NCI-H1436 treated with DMSO at 0.1 percent for 48 hours (cell line): ENCODE measurements at regions not wholly inside any gene's neighbourhood (a gene's known extent, or its start where the extent isn't known, plus 50 kb on each side); places are given as distances from the start of the nearest gene placed in this dataset.

ENCODE experiments used
- DNase-seq: peaks from one replicate; lab custom pipeline; 2025; lab: John Stamatoyannopoulos, UW

- DNase-seq, result no peak
Observed at GRCh38 chr18:55779691-55780585, 191.9 kb upstream of the TCF4 start.

- no peak for DNase-seq
Observed at GRCh38 chr18:55778788-55779690, 191.0 kb upstream of the TCF4 start.

- DNase-seq, result no peak
Observed at GRCh38 chr18:55777666-55778304, 189.8 kb upstream of the TCF4 start.

GRCh38 chr18:55775972-55776371 is 188.0 kb upstream of the TCF4 start:
- DNase-seq, result no peak

GRCh38 chr18:55774505-55774904 is 186.5 kb upstream of the TCF4 start:
- DNase-seq, result no peak

- no peak for DNase-seq
Observed at GRCh38 chr18:55768255-55768654, 180.3 kb upstream of the TCF4 start.

- no peak for DNase-seq
Observed at GRCh38 chr18:55764386-55764785, 176.4 kb upstream of the TCF4 start.

- DNase-seq, result no peak
Observed at GRCh38 chr18:55763805-55764204, 175.8 kb upstream of the TCF4 start.

GRCh38 chr18:55763298-55763697 is 175.3 kb upstream of the TCF4 start:
- DNase-seq, result no peak

- no peak for DNase-seq
Observed at GRCh38 chr18:55762424-55762823, 174.4 kb upstream of the TCF4 start.

- no peak for DNase-seq
Observed at GRCh38 chr18:55753643-55754263, 165.8 kb upstream of the TCF4 start.

GRCh38 chr18:55751476-55751875 is 163.5 kb upstream of the TCF4 start:
- DNase-seq, result no peak

GRCh38 chr18:55748227-55748738 is 160.3 kb upstream of the TCF4 start:
- DNase-seq, result no peak

GRCh38 chr18:55744206-55744605 is 156.2 kb upstream of the TCF4 start:
- DNase-seq, result no peak

GRCh38 chr18:55743736-55744135 is 155.7 kb upstream of the TCF4 start:
- DNase-seq, result no peak

- no peak for DNase-seq
Observed at GRCh38 chr18:55743133-55743532, 155.1 kb upstream of the TCF4 start.

- DNase-seq, result no peak
Observed at GRCh38 chr18:55739488-55739887, 151.5 kb upstream of the TCF4 start.

GRCh38 chr18:55738483-55739114 is 150.6 kb upstream of the TCF4 start:
- DNase-seq, result no peak

GRCh38 chr18:55737781-55738468 is 149.9 kb upstream of the TCF4 start:
- no peak for DNase-seq

- DNase-seq, result no peak
Observed at GRCh38 chr18:55737266-55737665, 149.3 kb upstream of the TCF4 start.

GRCh38 chr18:55735969-55736368 is 148.0 kb upstream of the TCF4 start:
- DNase-seq, result no peak
